ENCODE measurements at regions not wholly inside any gene's neighbourhood (a gene's known extent, or its start where the extent isn't known, plus 50 kb on each side); places are given as distances from the start of the nearest gene placed in this dataset.
"Not testable (repeated sequence)": the region's sequence is repeated elsewhere in the genome, so short reads cannot be mapped to it uniquely, and the experiment has no call there.

DNA sequence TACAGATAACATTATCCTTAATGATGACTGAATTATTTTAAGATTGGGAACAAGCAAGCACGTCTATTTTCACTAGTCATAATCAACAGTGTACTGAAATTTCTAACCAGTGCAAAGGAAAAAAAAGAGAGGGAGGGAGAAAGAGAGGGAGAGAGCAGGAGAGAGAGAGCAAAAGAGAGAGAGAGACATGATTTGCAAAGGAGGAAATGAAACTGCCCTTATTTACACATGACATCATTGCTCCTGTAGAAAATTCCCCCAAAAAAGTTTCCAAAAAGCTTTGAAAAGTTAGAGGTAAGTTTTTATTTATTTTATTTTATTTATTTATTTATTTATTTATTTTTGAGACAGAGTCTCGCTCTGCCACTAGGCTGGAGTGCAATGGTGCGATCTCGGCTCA is 355.3 kb upstream of the CELF4 start:
- no peak for DNase-seq (ENCODE audit: low spot score)

DNA sequence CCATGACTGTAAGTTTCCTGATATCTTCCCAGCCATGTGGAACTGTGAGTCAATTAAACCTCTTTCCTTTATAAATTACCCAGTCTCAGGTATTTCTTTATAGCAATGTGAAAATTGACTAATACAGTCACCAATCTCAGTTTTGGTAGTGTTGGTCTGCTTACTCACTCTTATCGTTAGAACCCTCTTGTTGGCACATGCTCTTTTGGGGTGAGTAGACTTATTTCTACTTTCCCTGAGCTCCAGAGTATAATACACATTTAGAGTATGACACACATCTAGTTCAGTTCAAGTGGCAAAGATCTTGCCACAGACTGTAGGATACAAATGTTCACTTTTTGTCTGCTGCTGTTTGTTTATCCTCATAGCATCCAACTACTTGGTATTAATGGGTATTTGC is 347.5 kb upstream of the CELF4 start:
- no peak for DNase-seq (ENCODE audit: low spot score)

DNA sequence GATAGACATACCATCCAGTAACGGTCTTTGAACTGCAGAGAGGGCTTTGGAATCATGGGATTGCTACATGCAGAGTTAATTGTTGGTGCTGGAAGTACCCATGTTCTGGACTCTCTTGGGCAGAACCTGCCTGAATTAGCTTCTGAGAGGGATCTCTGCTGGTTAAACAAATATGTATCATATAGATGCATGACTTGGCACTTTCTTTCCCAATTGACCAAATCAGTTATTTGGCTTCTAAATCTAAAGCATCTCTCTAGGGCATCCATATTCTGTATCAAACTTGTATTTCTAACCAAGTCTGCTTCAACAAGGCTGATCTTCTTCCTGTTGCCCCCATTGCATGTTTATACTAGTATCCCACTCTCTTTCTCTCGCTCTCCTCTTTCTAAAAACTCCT is 336.7 kb upstream of the CELF4 start:
- DNase-seq (ENCODE audit: low spot score) = no peak

DNA sequence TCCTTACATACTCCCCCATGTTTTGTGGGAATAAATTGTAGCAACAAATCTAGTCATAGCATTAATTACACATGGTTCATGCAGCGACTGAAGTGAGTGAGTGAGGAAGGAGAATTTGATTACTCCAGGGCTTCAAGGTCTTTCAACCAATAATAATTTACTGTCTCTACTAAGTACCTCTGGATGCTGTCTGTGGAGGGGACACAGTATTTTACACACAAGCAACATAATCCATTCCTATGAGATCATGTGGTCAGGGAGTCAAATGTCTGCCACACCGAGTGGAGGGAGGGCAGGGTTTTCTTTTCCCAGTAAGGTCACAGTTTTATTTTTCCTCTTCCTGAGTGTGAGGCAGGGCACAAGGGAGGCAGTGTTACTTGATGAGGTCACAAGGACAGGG is 334.7 kb upstream of the CELF4 start:
- no peak for DNase-seq (ENCODE audit: low spot score)

DNA sequence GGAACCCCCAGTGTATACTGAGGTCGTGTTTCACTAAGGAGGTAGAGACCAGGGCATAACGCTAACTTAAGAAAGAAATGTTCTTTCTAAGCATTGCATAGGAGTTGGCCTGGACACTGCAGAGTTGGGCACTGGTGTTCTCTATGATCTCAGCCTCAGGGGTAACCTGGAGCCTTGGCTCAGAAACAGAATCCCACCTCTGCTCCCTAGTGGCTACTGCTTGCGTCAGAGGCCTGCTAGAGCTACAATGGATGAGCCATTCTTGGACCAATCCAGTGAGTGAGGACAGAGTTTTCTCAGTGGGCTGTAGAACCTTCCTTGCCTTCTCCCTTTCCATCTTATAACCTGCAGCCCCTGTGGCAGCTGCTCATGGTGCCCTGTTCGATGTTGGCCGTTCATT is 324.4 kb upstream of the CELF4 start:
- DNase-seq (ENCODE audit: low spot score) = no peak

DNA sequence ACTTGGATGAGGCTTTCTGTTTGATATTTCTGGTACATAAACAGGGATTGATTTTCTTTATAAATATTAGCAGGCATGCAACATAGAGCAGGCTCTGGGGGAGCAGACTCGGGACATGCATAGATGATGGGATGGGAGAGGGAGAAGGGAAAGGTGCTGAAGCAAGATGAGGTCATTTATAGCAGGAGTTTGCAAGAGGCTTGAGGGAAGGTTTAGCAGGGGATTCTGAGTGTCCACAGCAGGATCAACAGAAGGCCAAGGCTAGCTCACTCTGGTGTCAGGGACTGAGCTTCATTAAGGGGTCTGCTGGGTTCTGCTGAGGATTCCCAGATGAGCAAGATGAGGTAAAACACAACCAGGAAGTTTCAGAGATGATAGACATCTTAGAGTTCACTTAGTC is 309.1 kb upstream of the CELF4 start:
- DNase-seq (ENCODE audit: low spot score) = peak; percentile 13

DNA sequence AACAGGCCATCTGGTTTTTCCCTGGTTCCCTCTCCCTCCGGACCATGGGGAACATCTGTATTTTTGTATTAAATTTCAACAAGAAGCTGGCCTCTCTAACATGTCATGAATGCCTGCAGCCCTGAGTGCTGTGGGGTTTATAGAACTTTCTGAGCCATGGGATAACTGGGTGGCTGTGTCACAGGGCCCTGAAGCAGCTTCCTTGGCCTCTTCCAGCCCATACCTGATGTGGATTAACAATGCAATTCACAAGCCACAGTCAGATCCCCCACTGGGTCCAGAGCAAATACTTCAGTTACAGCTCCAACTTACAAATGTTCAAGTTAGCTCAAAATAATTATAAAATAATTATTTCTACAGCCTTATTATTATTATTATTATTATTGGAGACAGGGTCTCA is 307.8 kb upstream of the CELF4 start:
- no peak for DNase-seq (ENCODE audit: low spot score)

DNA sequence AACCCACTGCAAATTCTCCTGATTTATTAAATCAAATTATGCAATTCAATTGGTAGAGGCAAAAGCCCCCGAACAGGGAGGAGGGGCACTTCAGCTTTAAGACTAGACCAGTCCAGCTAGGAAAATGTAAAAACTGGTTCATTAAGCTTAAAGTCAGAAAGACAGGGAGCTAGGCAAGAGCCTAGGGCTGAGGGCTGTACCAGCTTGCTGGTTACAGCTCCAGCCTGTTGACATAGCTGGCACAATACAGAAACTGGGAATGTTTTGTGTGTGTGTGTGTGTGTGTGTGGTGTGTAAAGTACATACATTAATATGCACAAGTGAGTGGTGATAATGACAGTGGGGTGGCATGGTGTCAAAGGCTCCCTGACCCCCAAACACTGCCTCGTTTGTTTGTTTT is 307.0 kb upstream of the CELF4 start:
- no peak for DNase-seq (ENCODE audit: low spot score)

DNA sequence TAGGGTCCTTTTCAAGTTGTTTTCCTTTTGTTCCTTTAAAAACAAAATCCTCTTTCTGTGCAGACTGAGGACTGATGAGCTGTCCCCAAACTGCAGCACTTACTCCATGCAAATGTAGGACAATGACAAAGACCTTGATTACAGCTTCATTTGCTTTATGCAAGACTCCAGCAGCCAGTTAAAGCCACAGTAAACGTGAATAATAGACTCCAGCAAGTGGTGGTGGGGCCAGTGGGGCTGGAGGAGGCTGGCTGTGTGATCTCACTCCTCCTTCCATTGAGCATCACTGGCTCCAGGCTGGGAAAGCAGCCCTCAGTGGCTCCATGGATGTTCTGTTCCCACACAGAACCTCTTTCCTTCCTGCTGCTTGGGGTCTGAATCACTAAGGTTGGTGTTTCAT is 306.0 kb upstream of the CELF4 start:
- DNase-seq (ENCODE audit: low spot score) = no peak

DNA sequence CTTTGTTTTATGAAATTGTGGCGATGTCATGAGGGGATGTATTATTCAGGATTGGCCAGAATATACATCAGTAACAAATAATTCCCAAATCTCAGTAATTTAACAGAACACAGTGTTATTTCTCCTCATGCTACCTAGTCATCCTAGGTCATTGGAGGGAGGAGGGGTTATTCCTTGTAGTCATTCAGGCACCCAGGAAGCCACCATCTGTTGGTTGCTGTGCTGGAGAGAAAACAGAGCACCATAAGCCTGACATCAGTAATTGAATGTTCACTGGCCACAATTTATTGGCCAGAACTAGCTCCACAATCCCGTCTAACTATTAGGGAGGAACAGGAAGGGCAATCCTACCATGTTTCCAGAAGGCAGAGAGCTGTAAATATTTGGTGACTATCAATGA is 303.5 kb upstream of the CELF4 start:
- DNase-seq (ENCODE audit: low spot score) = no peak

DNA sequence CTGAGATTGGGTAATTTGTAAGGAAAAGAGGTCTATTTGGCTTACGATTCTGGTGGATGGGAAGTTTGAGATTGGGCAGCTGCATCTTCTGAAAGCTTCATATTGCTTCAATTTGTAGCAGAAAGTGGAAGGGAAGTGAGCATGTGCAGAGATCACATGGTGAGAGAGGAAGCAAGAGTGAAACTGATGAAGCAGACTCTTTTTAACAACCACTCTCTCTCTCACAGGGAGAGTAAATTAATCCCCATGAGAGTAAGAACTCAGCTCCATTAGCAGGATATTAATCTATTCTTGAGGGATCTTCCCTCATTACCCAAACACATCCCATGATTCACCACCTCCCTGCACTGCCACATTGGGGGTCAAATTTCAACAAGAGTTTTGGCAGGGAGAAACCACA is 298.5 kb upstream of the CELF4 start:
- no peak for DNase-seq (ENCODE audit: low spot score)

DNA sequence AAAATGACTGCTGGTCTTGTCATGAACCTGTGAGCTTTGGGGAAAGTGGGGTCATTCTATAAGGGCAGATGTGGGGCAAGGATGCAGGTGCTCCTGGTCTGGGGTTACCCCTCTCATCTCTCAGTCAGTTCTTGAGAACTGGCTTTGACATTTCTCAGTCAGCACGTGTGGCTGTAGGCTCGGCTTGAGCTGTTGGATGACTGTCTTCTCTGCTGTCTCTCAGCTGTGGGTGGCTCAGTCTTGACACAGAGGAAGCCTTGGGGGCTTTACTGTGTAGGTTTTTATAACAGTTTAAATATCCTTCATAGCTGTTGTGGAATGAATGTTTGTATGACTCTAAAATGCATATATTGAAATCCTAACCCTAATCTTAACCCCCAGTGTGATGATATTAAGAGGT is 296.4 kb upstream of the CELF4 start:
- DNase-seq (ENCODE audit: low spot score) = no peak

DNA sequence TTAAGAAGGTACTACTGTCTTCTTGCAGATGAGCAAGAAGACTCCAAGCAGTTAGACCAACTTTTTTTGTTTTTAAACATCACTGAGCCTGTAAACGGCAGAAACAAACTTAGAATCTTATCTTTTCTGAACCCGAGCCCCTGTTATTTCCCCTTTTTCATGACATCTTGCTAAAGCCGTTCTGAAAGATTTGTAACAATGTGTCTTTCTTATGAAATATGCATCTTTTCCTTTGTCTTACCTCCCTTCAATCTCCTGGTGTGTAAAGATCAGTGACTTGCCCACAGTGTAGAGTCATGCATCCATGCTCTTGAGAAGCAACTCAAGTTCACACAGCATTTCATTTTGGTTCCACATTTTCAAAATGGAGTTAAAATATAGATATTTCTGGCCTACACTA is 288.8 kb upstream of the CELF4 start:
- no peak for DNase-seq (ENCODE audit: low spot score)

DNA sequence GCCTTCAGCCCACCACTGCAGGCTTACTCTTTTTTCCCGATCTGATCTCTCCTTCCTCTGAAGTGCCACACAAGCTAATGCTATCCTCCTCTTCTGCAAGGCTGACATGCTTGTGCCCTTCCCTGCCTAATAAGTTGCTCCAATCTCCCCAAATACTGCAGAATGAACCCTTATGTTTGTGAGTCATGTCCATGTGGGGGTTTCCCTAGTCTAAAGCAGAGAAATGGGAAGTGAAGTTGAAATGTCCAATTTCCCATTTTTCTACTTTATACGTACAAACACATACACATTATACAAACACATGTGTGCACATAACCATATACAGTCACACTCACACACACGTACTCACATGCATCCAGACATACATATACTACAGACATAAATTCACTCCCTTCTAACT is 288.1 kb upstream of the CELF4 start:
- no peak for DNase-seq (ENCODE audit: low spot score)

DNA sequence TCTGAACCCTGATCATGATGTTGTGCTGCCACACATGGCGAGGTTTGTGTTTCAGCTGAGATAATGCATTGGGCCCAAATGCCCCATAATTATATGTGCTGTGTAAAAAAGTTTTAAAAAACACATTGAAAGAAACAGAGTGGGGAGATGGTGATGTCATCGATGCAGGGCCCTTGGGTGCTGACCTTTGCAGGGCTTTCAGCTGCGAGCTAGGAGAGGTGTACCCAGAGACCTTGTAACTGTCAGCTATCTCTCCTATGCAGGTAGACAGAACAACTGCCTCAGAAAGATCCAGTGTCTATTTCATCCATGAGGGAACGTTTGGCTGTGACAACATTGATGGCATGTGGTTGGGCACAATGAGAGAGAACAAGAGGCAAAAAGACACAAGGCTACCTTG is 286.9 kb upstream of the CELF4 start:
- no peak for DNase-seq (ENCODE audit: low spot score)

DNA sequence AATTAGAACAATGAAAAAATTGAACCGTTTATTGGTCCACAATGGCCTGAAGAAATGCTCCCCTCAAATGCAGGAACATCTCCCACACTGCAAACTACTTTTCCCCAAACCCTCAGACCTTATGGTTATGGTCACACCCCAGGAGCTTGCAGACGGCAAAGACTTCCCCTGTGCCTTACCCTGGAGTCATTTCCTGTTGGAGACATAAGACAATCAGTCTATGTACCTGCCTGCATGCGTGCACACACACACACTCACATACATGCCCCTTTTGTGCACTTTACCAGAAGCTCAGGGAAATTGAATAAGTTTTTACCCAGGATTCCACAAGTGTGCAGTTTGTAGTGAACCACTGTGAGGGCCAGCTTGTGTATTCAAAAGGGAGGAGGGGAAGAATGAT is 281.9 kb upstream of the CELF4 start:
- DNase-seq (ENCODE audit: low spot score) = no peak

DNA sequence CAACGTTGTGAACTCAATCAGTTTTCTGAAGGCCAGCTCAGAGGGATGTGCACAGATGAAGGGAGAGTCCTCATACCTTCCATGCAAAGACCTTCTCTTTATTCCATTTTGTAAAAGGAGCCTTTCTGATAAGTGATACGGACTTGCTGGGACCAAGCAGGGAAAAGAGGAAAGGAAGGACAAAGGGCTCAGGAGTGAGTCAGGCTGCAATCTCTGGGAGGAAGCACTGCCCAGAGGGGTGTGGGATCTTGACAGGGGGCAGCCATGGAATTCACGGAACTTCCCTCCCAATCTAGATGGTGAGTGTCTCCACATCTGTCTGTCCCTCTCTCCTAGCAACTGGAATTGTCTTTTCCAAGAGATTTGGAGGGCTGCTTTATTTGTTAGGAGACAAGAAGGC is 281.4 kb upstream of the CELF4 start:
- no peak for DNase-seq (ENCODE audit: low spot score)

DNA sequence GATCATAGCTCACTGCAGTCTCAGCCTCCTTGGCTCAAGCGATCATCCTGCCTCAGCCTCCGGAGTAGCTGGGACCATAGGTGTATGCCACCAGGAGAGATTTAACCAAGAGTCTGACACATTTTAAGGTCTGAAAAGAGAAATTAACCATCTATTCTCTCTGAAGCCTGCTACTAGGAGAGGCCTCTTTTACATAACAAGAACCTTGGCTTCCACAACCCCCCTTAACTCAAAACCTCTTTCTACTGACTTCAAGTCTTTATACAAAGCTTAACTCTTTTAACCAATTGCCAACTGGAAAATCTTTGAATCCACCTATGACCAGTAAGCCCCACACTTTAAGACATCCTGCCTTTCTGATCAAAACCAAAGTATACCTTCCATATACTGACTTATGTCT is 279.9 kb upstream of the CELF4 start:
- DNase-seq (ENCODE audit: low spot score) = no peak

DNA sequence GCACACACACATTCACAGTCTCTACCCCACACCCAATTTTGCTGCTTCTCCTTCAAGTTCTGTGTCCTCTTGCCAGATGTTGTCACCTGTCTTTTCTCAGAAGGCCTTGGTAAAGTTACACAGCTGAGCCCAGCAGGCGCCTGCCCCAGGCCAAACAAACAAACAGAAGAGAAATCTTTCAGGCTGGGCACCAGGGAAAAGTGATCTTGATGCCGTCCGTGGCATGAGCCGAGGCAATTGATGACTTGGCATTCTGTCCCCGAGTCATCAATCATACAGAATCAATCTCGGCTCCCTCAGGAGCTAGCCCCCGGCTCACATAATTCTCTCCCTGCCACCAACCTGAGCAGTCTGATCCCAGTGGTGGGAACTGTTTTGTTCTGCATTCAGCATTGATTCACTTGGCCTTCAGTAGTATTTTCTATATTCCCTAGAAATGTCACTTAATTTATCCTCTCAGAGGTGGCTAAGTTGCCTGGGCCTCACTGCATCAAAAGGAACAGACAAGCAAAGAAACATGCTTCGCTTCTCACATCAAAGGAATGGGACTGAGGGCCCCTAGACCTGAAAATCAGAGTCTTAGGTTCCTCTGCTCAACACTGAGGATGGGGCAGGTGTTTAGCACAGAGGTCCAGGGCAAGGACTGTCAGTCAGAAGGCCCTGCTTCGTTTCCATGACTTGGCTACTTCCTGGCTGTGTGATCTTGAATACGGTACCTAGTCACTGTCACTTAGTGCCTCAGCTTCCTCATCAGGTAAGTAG is 278.8 kb upstream of the CELF4 start:
- no peak for DNase-seq (ENCODE audit: low spot score)

DNA sequence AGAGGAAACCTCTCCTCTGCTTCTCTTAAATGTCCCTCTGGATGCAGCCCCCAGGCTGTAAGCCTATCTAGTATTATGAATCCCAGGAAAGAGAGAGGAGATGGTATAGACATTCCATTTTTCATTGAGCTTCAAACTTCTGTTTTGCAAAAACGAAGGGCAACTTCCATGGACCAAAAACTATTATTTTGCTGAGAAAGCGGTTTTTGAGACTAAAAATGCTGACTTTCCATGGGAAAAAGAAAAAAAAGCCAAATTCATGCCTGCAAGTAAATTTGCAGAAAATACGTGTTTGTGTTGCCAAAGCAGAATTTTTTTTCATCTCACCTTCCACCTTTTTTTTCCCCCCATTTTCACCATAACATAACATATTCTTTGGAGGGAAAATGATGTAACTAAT is 272.5 kb upstream of the CELF4 start:
- DNase-seq (ENCODE audit: low spot score) = no peak

DNA sequence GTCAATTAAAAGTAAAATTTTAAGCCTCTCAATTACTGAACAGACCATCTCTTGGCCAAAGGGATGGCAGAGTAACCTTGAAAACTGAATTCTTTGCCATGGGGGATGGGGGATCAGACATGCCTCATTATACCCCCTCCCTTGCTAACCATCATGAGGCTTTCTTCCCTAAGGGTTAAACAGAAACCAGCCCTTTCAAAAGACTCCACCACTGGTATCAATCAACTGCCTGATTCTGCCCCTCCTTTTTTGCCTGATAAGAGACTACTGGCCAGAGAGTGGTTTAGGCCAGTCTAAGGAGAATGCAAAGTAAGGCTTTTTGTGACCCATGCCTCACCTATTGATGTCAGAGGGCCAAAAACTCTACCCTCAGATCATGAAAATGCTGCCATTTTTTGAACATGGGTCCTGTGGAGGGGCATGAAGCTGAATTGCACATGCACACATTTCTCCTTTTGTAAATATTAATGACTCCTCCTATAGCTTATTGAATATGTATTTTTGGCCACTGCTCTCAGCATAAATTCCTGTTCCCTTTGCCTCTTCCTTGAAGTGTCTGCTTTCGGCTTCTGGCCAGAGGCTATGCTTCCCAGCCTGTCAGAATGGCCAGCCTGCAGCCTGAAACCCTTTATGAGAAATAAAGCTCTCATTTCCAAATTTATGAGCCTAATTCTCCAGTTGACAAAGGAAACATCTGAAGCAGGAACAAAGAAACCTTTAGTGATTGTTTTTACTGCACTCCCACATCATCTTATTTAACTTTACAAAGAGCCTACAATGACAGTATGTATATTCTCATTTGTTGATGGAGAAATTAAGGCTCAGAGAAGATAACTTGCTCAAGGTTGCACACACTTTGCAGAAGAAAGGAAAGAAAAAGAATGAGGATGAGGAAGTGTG is 270.7 kb upstream of the CELF4 start:
- DNase-seq (ENCODE audit: low spot score) = no peak

DNA sequence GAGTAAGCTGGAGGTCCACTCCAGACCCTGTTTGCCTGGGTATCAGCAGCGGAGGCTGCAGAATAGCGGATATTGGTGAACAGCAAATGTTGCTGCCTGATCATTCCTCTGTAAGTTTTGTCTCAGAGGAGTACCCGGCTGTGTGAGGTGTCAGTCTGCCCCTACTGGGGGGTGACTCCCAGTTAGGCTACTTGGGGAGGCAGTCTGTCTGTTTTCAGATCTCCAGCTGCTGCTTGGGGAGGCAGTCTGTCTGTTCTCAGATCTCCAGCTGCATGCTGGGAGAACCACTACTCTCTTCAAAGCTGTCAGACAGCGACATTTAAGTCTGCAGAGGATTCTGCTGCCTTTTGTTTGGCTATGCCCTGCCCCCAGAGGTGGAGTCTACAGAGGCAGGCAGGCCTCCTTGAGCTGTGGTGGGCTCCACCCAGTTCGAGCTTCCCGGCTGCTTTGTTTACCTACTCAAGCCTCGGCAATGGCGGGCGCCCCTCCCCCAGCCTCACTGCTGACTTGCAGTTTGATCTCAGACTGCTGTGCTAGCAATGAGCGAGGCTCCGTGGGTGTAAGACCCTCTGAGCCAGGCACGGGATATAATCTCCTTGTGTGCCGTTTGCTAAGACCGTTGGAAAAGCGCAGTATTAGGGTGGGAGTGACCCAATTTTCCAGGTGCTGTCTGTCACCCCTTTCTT is 266.6 kb upstream of the CELF4 start:
- not testable (repeated sequence) for DNase-seq (ENCODE audit: low spot score)

DNA sequence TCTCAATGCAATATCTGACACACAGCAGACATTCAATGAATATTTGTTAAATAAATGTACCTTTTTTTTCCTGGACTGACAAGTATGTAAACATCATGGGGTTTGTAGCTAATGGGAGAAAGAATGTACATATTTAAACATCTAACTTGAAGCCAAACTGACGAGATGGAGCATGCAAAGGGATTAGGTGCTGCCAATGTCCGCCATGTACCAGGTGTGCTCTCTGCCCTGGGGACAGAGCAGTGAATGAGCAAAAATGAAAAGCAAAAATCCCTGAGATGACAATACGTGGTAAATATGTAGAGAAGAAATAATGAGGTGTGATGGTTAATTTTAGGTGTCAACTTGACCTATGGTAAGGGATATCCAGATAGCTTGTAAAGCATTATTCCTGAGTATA is 247.4 kb upstream of the CELF4 start:
- DNase-seq (ENCODE audit: low spot score) = peak; percentile 2
